Hepatocyte (in vitro differentiated cells): ENCODE measurements at regions not wholly inside any gene's neighbourhood (a gene's known extent, or its start where the extent isn't known, plus 50 kb on each side); places are given as distances from the start of the nearest gene placed in this dataset.

Experiments
- CTCF ChIP-seq: fragments of 200-600 bp; sonication (generic); IDR thresholded peaks from 2 replicates; pipeline ENCODE4 v1.5.1; 2016; ENCODE audit warnings: antibody characterized with exemption, mild to moderate bottlenecking; ENCODE audit not compliant: poor library complexity
- EZH2 ChIP-seq: fragments of 200-600 bp; sonication (generic); IDR thresholded peaks from 2 replicates; pipeline ENCODE4 v1.6.1; 2016; ENCODE audit warnings: antibody characterized with exemption, mild to moderate bottlenecking, borderline replicate concordance

DNA sequence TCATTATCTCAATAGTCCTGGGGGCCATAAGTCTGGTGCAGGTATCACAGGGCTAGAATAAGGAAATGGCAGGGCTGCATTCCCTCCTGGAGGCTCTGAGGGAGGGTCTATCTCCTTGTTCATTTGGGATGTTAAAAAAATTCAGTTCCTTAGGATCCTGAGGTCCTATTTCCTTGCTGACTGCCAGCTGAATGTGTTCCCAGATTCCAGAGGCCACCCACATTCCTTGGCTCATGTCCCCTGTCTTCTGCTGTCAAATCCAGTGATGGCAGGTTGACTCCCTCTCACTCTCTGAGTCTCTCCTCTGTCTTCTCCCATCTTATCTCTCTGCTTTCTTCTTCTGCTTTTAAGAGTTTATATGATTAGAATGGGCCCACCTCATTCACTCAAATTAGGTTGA is 400.6 kb downstream of the PTPRU start:
- TF ChIP-seq EZH2: no peak
- no peak for TF ChIP-seq CTCF
